Panc1 (cell line): ENCODE measurements at regions not wholly inside any gene's neighbourhood (a gene's known extent, or its start where the extent isn't known, plus 50 kb on each side); places are given as distances from the start of the nearest gene placed in this dataset.

Experiments used
- ATAC-seq: fragments of 200-7000 bp; cut with Tn5 transposase; 2 replicates; pipeline ENCODE4 v1.9.1; 2020; ENCODE audit warnings: mild to moderate bottlenecking, moderate library complexity
- BruUV-seq: library from RNA; stranded (reverse); fragments of 400-500 nt; replicated peaks from 2 replicates; lab custom pipeline; 2021; lab: Mats Ljungman, UMichigan
- CTCF ChIA-PET: fragments of 300-600 bp; sonication (Branson Sonifier 250); formaldehyde crosslinking; loops from one replicate; lab custom pipeline; 2022; ENCODE audit warnings: antibody characterized with exemption; lab: Charles Lee
- POLR2A ChIA-PET: fragments of 300-600 bp; sonication (Branson Sonifier 250); formaldehyde crosslinking; loops from one replicate; lab custom pipeline; 2022; ENCODE audit warnings: antibody characterized with exemption; lab: Charles Lee
- DNase-seq: peaks from one replicate; pipeline ENCODE4 v3.0.0-alpha.2; 2010; ENCODE audit warnings: low read depth, low spot score
- H3K27ac ChIP-seq: 2 replicates; pipeline ENCODE4 v1.5.1; 2011; ENCODE audit warnings: mild to moderate bottlenecking, low read length, inconsistent platforms
- H3K27me3 ChIP-seq: fragments of 200-500 bp; sonication (Bioruptor generic); 2 replicates; pipeline ENCODE4 v1.6.0; 2014; ENCODE audit warnings: low read length, inconsistent platforms; ENCODE audit not compliant: control insufficient read depth, insufficient read depth
- H3K36me3 ChIP-seq: fragments of 200-500 bp; sonication (Bioruptor generic); 2 replicates; pipeline ENCODE4 v1.5.1; 2014; ENCODE audit warnings: inconsistent platforms, mild to moderate bottlenecking, low read length, moderate library complexity; ENCODE audit not compliant: control insufficient read depth, insufficient read depth
- H3K4me1 ChIP-seq: 2 replicates; pipeline ENCODE4 v1.5.1; 2011; ENCODE audit warnings: inconsistent platforms, mild to moderate bottlenecking, low read length, moderate library complexity; ENCODE audit not compliant: control insufficient read depth, insufficient read depth
- H3K4me3 ChIP-seq, 2 experiments: 2 replicates each; pipeline ENCODE4 v1.5.1; 2011 to 2012; ENCODE audit warnings: low read depth in 2 of 2, low read length in 2 of 2, mild to moderate bottlenecking in 2 of 2, inconsistent platforms in 1 of 2, moderate library complexity in 1 of 2
- H3K9me3 ChIP-seq: fragments of 200-500 bp; sonication (Bioruptor generic); 2 replicates; pipeline ENCODE4 v1.5.1; 2014; ENCODE audit warnings: low read depth, mild to moderate bottlenecking, inconsistent platforms, low read length, moderate library complexity; ENCODE audit not compliant: control insufficient read depth, insufficient read depth
- POLR2AphosphoS5 ChIP-seq: IDR thresholded peaks from 2 replicates; pipeline ENCODE4 v1.6.1; 2012; ENCODE audit warnings: mild to moderate bottlenecking, low read depth, low read length, moderate library complexity
- SIN3A ChIP-seq: IDR thresholded peaks from 2 replicates; pipeline ENCODE4 v1.6.1; 2012; ENCODE audit warnings: low read depth, mild to moderate bottlenecking, low read length, moderate library complexity, borderline replicate concordance; ENCODE audit not compliant: insufficient read depth
- TCF7L2 ChIP-seq: IDR thresholded peaks from 2 replicates; pipeline ENCODE4 v1.6.1; 2011; ENCODE audit warnings: mild to moderate bottlenecking, low read depth, low read length, inconsistent platforms
- in situ Hi-C: cut with HindIII; loops from 2 replicates; pipeline ENCODE4 v1.10.0; 2016; ENCODE audit warnings: low sequenced_read_pairs, low pct_unique_long_range_greater_than_20kb
- intact Hi-C: fragments of 100-400 bp; cut with micrococcal nuclease; formaldehyde crosslinking; loops from one replicate; pipeline ENCODE4 v1.10.0; 2022; ENCODE audit not compliant: unreplicated experiment
- TF ChIP-seq, protein P1 (sequence below), 2 experiments: IDR thresholded peaks; 2 replicates each; pipeline ENCODE4 v1.6.1; 2011 to 2012; ENCODE audit warnings: low read depth in 2 of 2, control low read depth in 1 of 2, low read length in 1 of 2, mild to moderate bottlenecking in 1 of 2, moderate library complexity in 1 of 2; ENCODE audit not compliant: insufficient read depth in 1 of 2
- TF ChIP-seq, protein P2 (sequence below): fragments of 450-650 bp; IDR thresholded peaks from 2 replicates; pipeline ENCODE4 v1.5.1; 2017; ENCODE audit warnings: mild to moderate bottlenecking

DNA sequence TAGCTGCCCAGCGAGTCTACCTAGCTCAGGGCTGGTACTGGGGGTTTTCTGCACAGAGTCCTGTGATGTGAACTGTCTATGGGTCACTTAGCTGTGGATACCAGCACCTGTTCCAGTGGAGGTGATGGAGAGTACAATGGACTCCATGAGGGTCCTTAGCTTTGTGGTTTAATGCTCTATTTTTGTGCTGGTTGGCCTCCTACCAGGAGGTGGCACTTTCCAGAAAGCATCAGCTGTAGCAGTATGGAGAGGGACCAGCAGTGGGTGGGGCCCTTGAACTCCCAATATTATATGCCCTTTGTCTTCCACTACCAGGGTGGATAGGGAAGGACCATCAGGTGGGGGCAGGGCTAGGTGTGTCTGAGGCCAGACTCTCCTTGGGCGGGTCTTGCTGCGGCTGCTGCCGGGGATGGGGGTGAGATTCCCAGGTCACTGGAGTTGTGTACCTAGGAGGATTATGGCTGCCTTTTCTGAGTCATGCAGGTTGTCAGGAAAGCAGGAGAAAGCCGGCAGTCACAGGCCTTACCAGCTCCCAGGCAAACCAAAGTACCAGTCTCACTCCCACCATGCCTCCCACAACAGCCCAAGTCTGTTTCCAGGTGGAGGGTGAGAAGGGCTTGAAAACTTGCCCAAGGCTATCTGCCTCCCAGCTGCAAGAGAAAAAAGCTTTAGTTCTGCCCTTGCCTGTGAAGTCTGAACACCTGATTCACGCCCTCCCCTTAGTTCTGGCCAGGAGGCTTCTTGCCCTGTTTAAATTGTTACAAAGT lies 163.0 kb upstream of the NUDT4 start:
- no peaks in the 10 kb centered on the region for H3K27me3 ChIP-seq
- TF ChIP-seq, protein P1, sequence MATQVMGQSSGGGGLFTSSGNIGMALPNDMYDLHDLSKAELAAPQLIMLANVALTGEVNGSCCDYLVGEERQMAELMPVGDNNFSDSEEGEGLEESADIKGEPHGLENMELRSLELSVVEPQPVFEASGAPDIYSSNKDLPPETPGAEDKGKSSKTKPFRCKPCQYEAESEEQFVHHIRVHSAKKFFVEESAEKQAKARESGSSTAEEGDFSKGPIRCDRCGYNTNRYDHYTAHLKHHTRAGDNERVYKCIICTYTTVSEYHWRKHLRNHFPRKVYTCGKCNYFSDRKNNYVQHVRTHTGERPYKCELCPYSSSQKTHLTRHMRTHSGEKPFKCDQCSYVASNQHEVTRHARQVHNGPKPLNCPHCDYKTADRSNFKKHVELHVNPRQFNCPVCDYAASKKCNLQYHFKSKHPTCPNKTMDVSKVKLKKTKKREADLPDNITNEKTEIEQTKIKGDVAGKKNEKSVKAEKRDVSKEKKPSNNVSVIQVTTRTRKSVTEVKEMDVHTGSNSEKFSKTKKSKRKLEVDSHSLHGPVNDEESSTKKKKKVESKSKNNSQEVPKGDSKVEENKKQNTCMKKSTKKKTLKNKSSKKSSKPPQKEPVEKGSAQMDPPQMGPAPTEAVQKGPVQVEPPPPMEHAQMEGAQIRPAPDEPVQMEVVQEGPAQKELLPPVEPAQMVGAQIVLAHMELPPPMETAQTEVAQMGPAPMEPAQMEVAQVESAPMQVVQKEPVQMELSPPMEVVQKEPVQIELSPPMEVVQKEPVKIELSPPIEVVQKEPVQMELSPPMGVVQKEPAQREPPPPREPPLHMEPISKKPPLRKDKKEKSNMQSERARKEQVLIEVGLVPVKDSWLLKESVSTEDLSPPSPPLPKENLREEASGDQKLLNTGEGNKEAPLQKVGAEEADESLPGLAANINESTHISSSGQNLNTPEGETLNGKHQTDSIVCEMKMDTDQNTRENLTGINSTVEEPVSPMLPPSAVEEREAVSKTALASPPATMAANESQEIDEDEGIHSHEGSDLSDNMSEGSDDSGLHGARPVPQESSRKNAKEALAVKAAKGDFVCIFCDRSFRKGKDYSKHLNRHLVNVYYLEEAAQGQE (IDR thresholded peaks at IDR 0.05; ENCODE audit: insufficient read depth in 1 of 2, low read depth in 2 of 2, low read length in 1 of 2), result no peak
- TF ChIP-seq SIN3A (no peak), POLR2AphosphoS5 (no peak), TCF7L2 (no peak)
- TF ChIP-seq, protein P2, sequence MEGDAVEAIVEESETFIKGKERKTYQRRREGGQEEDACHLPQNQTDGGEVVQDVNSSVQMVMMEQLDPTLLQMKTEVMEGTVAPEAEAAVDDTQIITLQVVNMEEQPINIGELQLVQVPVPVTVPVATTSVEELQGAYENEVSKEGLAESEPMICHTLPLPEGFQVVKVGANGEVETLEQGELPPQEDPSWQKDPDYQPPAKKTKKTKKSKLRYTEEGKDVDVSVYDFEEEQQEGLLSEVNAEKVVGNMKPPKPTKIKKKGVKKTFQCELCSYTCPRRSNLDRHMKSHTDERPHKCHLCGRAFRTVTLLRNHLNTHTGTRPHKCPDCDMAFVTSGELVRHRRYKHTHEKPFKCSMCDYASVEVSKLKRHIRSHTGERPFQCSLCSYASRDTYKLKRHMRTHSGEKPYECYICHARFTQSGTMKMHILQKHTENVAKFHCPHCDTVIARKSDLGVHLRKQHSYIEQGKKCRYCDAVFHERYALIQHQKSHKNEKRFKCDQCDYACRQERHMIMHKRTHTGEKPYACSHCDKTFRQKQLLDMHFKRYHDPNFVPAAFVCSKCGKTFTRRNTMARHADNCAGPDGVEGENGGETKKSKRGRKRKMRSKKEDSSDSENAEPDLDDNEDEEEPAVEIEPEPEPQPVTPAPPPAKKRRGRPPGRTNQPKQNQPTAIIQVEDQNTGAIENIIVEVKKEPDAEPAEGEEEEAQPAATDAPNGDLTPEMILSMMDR, result no peak
- H3K36me3 ChIP-seq, result no peaks in the 10 kb centered on the region
- H3K4me1 ChIP-seq, result no peaks in the 10 kb centered on the region
- no TSS peak for BruUV-seq
- in situ Hi-C loops, result no loop called here
- DNase-seq (no peak), ATAC-seq (no peak)
- H3K4me3 ChIP-seq, result no peak overlapping the region
- intact Hi-C loops, result no loop called here
- no peaks in the 10 kb centered on the region for H3K9me3 ChIP-seq
- no peak overlapping the region for H3K27ac ChIP-seq
- ChIA-PET CTCF (interaction anchor here (0.7 kb wide), 1 partner anchor 85 kb away, joined by 3 read pairs; no protein-coding TSS in a partner anchor), POLR2A (no interaction called here)

DNA sequence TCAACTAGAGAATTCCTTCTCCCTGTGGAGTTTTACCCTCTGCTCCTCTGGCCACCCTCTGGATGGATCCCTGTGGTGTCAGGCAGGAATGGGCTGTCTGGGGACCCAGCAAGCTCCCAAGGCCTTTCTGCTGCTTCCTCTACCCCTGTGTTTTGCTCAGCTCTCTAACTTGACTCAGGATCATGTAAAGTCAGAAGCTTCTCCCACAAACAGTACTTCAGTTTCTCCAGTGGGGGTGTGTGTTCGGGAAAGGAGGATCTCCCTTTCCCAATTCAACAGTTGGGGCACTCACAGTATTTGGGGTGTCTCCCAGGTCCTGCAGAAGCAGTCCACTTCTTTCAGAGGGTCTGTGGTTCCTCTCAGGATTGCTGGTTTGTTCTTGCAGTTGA lies 162.4 kb upstream of the NUDT4 start:
- Histone ChIP-seq H3K4me1 (no peaks in the 10 kb centered on the region), H3K9me3 (no peaks in the 10 kb centered on the region), H3K27ac (no peak overlapping the region), H3K36me3 (no peaks in the 10 kb centered on the region), H3K27me3 (no peaks in the 10 kb centered on the region), H3K4me3 (no peak overlapping the region)
- CTCF ChIA-PET, result no interaction called here
- TF ChIP-seq TCF7L2, result no peak
- TF ChIP-seq, protein P2, result no peak
- TF ChIP-seq, protein P1 (IDR thresholded peaks at IDR 0.05; ENCODE audit: insufficient read depth in 1 of 2, low read depth in 2 of 2, low read length in 1 of 2), result no peak
- TF ChIP-seq SIN3A, result no peak
- TF ChIP-seq POLR2AphosphoS5, result no peak
- DNase-seq (no peak), ATAC-seq (no peak)
- in situ Hi-C loops (no loop called here), intact Hi-C loops (no loop called here)
- no TSS peak for BruUV-seq
- POLR2A ChIA-PET, result no interaction called here
